GM21529 (cell line): ENCODE measurements at regions not wholly inside any gene's neighbourhood (a gene's known extent, or its start where the extent isn't known, plus 50 kb on each side); places are given as distances from the start of the nearest gene placed in this dataset.
"Not testable (repeated sequence)": the region's sequence is repeated elsewhere in the genome, so short reads cannot be mapped to it uniquely, and the experiment has no call there.

Experiments
- ATAC-seq: cut with Tn5 transposase; IDR thresholded peaks from one replicate; pipeline ENCODE4 v1.9.1; 2021; ENCODE audit not compliant: unreplicated experiment

DNA sequence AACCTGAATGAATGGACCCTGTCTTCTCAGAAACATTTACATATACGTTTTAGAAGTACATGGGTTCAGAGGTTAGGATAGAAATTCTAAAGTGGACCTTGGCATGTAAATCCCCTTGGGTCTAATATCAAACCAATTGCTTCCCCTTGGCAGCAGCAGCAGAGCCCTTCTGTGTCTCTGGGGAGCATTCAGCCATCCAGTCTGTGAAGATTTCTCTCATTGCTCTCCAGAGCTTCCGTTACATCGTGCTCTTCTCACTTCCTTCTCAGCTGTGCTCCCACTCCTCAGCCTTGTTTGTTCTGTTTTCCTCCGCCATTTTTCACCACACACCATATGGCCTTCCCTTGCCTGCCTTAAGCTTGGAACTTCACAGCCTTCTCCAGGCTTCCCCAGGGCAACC lies 61.5 kb upstream of the ATP1B1 start:
- peak; percentile 50 for ATAC-seq

- ATAC-seq, result no peak
Observed at GRCh38 chr1:169046671-169047070, 59.8 kb upstream of the ATP1B1 start.

DNA sequence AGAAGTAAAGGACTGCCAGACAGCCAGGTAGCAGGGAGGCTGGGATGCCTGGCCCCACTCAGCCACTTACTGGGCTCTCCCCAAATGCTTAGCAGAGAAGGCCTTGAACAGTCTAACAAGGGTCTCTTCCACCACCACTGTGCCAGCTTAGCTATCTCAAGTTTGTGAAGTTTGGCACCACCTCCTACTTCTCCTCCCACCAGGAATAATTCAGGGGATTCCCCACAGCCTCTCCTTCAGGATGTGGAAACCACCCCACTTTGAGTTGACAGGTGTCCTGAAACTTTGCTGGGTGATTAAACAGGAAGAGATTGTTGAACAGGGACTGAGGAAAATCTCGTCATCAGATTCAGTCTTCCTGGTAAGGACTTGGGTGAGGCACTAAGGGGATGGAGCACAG lies 59.4 kb upstream of the ATP1B1 start:
- ATAC-seq, result no peak

DNA sequence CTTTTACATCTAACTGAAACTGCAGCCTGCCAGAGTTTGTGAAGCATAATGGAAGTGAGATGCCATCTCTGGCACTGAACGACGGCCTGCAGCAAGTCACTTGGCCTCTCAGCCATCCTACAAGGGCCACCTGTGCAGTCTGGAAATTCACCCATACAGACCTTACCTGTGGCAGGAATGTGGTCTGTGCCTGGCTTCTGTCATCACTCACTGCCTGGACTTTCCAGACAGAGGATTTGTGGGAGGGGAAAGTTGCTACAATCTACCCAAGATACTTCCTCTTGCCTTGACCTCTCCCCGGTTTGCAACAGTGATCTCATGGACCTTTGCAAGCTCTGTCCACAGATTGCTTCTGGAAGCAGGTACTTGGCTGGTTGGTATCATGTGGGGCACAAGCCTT lies 58.4 kb upstream of the ATP1B1 start:
- no peak for ATAC-seq

GRCh38 chr1:169049258-169049938 lies 57.1 kb upstream of the ATP1B1 start:
- ATAC-seq, result no peak

GRCh38 chr1:169051171-169051570 lies 55.3 kb upstream of the ATP1B1 start:
- ATAC-seq, result no peak

- ATAC-seq, result not testable (repeated sequence)
Observed at GRCh38 chr1:169052171-169052570, 54.3 kb upstream of the ATP1B1 start.

- no peak for ATAC-seq
Observed at GRCh38 chr1:169052727-169053126, 53.8 kb upstream of the ATP1B1 start.

GRCh38 chr1:169053196-169053595 lies 53.3 kb upstream of the ATP1B1 start:
- ATAC-seq, result no peak
